GM21447 (cell line): ENCODE measurements at regions not wholly inside any gene's neighbourhood (a gene's known extent, or its start where the extent isn't known, plus 50 kb on each side); places are given as distances from the start of the nearest gene placed in this dataset.

ENCODE experiments used
- ATAC-seq: cut with Tn5 transposase; IDR thresholded peaks from one replicate; pipeline ENCODE4 v1.9.1; 2021; ENCODE audit not compliant: unreplicated experiment

DNA sequence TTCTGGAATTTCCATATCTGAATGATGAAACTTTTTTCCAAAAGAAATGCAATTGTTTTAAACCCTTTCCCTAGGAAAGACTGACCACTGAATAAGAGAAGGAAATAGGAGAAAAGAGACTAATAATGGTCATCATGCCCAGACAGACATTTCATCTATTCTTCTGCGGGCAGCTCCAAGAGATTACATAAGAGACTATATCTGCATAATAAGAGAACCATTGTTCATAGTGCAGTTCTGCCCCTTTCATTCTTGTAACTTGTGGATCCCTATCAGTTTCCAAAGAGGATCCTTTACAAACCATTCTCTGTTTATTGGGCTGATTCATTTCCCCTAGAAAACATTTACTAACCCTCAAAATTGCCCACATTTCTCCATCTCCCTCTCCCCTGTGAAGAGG is 197.8 kb downstream of the FSCB start:
- ATAC-seq = no peak

DNA sequence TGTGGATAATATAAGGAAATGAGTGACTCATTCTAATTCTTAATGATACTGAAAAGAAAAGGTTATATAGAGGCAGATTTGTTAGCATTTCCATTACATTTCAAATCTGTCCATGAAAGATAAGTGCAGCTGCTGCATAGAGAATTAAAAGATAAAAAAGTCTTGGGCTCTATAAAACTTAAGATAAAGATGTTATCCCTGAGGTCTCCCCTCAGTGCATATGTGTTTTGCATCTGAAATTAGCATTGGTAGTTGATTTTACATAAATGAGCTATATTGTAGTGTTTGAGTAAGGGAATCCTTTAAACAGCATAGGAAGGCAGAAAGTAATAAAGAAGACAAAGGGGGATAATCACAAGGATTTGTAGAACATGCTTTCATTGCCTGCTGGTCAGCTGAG is 206.2 kb downstream of the FSCB start:
- no peak for ATAC-seq

DNA sequence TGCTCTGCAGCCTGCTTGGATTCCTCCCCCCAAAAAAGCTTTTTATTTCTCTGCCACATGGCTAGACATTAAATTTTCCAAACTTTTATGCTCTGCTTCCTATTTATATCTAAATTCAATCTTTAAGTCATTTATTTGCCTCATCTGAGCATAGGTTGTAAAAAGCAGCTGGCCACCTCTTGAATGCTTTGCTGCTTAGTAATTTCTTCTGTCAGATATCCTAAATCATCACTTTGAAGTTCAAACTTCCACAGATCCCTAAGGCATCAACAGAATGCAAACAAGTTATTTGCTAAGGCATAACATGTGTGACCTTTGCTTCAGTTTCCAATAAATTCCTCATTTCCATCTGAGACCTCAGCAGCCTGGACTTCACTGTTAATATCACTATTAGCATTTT is 209.6 kb downstream of the FSCB start:
- no peak for ATAC-seq

DNA sequence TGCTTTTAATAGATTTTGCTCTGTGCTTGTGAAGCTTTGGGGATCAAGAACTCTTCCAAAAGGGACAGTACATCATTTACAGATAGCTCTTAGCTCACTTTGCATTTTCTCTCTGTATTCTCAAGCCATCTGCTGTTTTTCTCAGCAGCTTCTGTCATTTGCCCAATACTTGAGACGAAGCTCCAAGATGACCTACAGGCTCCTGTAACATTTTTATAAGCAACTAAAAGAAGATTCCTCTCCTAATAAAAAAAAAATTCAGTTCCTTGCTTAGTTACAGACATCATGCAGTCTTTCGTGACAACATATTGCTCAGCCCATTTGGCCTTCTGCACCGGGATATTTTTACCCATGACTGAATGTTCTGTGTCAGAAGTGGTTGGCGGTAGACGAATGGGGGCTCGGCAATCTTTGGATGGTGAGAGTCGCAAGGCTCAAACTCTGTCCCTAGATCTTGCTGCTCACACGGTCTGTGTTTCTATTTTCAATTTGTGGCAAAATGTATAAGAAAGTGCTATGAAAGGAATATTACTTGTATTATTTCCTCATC is 215.6 kb downstream of the FSCB start:
- no peak for ATAC-seq

DNA sequence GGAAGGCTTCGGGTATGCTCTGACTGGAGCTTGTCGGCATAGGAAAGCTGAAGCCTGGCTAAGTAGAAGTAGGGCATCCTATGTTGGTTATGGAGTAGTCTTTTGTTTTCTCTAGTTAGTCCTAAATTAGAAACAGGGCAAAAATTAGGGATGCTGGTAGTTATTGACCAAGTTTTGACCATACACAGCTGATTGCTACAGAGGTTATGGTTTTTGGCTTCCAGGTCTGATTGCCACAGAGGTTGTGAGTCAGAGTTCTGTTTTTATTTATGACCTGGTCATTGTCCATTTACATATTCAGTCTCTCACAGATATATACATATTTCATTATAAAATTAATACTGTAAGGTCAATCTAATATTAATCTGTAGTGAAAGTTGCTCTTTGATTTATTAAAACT is 219.2 kb downstream of the FSCB start:
- ATAC-seq = no peak

DNA sequence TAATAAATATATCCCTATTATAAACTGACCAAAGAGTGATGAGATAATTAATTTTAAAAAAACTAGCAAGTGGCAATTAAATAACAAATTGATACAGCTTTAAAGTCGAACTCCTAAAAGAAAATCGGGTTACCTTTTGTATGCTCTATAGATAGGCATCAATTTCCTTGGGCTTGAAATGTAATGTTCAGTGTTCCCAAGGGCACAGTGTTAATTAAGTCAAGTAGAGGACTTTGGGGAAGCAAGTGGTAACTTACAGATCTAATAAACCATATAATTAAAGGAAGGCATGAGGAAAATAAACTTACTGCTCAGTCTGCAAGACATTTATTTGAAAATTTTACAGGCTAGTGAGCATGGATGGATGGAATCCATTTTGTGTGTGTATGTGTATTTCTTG is 220.9 kb downstream of the FSCB start:
- ATAC-seq = no peak

DNA sequence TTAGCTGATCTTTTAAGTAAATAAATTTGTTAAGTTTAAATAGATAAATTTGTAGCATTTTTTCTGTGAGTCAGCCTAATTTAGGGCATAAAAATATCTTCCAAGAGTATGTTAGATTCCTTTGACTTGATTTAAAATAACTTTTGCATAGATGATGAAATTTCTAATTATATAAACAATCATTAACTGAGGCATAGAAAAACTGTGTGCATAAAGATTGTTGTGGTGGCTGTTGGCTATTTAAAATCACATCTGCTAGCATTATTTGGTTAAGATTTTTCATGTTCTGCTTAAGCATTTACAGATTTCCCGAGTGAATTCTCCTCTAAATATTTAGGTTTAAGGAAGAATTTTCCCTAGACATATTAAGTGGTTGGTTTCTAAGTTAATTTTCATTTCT is 223.2 kb downstream of the FSCB start:
- no peak for ATAC-seq

DNA sequence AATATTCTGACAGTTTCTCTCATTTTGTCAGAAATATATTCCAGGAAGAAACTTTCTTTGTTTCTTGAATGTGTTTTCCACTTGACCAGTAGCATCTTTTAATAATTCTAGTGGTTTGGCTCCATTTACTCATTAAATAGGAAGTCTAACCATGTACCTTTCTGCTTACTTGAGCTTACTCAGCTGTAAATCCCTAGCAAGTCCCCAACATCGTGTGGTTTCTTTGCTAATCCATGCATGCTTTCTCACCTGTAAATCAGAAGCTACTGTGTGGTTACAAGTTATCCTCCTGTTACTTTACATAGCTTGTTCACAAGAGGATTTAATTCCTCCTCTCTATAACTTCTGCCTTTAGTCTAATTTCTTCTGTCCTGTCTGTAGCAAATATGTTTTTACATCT is 227.7 kb downstream of the FSCB start:
- ATAC-seq = no peak

DNA sequence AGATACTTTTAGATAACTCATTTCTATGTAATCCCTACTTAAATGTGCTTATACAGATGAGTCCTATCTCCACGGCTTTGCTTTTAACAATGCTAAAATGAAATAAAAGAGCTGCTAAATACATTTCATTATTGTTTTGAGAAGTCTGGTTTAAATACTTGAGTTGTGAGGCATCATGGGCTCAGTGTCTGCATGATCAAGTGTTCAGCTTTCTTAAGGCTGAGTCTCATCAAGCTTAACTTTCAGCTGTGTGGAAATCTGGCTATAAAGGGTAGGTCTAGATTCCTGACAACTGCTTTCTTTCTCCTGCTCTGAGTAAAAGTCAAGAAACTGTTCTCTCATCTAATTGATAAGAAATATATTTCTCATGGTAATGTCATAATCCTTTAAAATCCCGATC is 235.4 kb downstream of the FSCB start:
- ATAC-seq = no peak

DNA sequence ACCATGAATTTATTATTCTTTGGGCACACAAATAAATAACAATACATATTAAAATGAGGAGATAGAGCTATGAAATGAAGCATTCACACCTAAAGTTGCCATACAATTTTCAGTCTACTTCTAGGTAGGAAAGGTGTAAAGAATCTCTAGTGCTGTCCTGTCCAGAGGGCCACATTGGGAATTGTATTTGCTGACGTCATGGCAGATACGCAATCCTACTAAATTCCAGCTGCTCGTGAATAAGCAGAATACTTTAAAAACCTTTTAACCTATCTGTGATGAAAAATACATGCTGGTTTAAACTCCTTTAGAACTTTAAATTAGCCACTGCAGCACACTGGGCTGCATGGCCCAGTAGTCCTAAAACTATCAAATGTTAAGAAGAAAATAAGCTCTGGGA is 236.1 kb downstream of the FSCB start:
- ATAC-seq = no peak

DNA sequence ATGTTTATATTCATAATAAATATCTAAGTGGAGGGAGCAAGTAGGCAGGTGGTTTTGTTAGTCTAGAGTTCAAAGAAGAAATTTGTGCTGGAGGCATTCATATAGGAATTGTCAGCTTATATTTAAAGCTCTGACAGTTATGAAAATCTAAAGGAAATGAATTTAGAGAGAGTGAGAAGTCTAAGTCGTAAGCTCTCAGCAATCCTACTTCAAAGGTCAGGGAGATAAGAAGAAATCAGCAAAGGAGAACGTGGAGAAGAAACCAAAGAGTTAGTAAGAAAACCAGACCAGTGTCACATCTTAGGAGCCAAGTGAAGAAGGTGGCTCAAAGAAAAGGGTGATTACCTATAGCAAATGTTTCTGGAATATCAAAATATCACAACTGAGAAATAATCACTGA is 241.8 kb downstream of the FSCB start:
- no peak for ATAC-seq

DNA sequence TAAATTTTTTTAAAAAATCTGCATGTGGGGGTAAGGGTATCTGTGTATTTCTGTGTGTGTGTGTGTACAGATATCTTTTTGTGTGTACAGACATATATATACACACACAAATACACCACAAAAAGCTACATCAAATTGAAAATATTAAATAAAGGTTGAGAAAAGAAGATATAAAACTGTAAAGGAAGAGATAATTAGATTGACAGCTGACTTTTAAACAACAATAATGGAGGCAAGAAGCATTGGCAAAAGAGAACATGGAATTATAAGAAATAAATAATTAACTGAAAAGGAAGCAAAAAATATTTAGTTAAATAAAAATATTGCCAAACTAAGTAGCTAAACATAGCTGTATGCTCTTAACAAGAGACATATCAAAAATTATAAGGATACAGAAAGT is 291.4 kb downstream of the FSCB start:
- ATAC-seq = no peak

DNA sequence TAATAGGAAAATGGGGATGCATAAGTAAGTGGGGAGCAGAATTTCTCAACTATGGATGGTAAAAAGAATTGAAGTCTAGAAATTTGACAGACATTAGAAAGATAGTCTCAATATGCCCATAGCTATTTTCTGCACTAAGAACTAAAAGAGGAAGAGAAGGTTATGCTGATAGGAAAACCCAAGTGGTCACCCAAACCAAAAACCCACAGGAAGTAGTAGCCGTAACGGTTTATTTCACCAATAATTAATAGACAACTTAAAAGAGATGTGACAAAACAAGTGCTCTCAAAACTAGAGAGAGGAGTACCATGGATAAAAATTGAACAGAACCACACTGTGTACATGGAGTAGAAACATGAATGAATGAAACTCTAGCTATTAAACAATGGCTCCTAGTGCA is 295.4 kb downstream of the FSCB start:
- no peak for ATAC-seq

DNA sequence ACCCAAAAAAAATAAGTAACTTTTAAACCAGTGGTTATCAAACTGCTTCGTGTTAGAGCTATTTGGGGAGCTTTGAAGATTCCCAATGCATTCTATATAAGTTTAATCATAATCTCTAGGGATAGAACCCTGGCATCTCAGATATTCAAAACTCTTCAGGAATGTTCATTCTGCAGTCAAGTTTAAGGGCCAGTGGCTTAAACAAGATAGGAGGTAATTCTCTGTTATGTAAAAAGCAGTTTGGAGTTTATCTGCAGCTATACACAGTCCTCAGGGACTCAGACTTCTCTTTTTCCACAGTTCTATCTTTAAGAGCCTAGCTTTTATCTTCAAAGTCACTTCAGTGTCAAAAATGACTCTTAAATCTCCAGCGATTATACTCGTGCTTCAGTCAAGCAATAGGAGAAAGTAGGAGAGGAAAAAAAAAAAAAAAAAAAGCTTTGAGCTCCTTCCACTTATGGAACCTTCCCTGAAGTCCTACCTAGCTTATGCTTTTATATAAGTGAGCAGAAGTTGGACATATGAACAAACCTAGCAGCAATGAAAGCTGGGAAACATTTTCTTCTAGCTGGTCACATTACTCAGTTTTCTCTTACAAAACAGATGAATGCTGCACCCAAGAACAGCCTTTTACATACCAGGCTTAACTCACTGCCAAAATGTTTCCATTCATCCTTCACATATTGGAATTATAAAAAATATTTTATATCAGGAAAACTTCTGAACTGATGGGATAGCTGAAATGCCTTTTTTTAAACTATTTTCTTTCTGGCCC is 302.8 kb downstream of the FSCB start:
- ATAC-seq = no peak

DNA sequence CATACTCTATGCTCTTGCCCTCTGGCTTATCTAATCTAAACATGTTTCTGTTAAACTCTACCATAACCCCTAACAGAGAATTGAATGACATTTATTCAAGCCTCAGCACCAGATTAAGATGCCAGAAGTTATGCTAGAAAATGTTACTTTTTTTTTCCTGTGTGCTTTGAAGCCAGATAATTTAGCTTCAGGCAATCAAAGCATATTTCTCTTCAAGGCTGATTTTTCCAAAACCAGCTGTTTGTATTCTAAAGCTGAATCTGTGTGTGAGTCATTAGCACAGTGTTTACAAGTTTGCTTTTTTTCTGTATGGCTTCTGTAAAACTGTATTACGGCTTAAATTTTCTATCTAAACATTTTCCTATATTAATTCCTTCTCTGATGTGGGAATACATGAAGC is 326.1 kb downstream of the FSCB start:
- no peak for ATAC-seq

DNA sequence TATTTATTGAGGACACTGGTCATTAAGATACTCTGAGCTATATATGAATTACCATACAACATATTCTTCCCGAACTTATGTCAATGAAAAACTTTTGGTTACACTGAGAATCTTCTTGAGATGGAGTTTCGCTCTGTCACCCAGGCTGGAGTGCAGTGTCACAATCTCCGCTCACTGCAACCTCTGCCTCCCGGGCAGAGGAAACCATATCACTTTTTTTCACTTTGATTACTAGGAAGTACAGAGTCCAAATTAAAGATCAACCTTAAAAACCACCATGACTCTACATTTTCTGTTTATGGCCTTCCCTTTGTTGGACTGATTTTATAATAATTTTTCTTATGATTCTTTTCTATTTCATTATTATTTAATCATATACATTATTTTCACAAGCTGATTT is 336.5 kb downstream of the FSCB start:
- ATAC-seq = no peak

DNA sequence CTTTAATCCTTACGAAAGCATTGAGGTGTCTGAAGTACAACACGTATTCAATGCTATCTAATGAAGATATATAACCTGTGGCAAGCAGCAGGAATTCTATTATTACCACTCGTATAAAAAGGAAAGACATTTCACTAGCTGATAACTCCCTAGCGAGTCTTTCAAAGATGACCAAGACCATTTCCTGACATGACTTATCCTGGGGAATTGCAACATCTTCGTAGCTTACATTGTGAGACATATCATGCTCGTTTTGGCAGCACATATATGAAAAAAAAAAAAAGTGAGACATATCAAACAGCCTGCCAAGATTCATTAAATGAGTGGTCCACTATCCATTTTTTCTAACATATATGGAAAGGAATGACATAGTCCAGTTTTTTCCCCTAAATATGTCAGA is 337.0 kb downstream of the FSCB start:
- no peak for ATAC-seq

DNA sequence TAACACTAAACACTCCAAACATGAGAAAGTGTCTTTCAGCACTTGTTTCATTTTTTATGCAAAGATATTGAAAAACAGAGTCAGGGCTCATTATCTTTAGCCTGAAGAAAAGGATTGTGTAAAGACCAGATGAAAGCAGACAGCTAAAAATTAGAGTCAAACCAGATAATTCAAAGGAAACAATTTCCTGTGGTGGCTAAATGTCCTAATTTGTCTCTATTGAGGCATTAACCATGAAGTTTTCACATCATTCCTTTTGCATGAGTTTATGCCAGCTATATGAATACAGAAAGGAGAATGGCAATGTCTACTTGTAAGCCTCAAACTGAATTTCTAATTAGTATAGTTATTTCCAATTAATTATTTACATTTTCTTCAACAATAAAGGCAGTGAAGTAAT is 338.5 kb downstream of the FSCB start:
- ATAC-seq = no peak

DNA sequence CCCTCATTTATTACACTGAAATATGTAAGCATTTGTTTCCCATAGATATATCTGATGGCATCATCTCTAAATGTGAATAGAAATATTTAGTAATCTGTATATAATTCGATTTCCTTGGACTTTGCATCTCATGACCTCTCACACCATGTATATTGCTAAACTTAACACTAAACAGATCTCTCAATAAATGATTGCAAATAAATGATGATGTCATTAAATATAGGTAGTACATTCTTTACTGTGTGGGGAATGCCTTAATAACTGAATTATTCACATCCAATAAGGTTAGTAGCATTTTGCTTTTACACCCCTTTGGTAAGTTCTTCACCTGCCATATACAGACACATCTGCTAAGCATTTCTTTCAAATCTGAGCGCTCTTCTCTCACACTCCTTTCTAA is 340.5 kb downstream of the FSCB start:
- no peak for ATAC-seq

DNA sequence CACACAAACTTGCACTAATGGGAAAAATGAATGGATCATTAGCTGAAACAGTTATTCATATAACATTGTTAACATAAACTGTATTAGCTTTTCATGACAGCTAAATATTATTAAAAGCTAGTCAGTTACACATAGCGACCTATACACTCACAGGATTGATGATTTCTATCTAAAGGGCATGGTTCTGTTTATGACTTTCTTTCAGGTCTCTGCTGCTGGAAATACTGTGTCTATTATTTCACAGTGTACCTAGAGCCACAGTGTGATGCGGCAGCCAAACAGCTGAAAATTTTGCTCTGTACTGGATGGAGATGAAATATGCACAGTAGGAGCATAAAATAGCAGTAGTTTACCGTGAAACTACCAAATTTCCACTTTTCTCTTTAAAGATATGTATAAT is 341.1 kb downstream of the FSCB start:
- no peak for ATAC-seq

DNA sequence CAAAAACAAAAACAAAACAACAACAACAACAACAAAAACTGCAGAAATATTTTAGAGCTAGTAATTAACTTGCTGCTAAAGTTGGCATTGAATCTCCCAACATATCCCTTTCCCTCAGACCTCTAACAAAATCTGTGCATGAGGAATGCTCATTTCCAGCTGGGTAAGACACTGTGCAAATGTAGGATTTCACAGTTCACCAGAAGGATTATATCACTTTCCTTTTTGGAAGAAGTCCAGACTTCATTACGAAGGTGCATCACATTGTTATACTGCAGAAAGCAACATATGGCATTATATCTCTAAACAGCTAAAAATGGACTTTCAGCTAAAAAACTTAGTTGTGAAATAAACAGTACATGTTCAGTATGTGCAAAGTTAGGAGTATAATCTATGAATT is 341.8 kb downstream of the FSCB start:
- no peak for ATAC-seq

DNA sequence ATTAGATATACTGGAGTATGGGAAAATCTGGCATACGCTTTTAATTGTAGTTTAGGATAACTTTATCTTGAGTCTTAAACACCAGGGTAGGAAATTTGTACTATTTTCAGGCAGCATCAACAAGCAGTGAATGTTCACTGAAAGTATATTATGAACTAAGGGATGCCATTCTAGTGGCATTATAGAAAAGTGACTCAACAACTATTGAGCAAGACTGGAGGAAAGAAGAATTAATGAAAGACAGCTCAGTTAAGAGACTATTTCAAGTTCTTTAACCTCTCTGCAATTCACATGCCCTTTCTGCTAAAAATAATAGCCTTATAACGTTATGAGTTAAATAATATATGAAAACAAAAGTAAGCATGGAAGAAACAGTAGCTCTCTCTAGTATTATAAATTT is 343.1 kb downstream of the FSCB start:
- ATAC-seq = no peak

DNA sequence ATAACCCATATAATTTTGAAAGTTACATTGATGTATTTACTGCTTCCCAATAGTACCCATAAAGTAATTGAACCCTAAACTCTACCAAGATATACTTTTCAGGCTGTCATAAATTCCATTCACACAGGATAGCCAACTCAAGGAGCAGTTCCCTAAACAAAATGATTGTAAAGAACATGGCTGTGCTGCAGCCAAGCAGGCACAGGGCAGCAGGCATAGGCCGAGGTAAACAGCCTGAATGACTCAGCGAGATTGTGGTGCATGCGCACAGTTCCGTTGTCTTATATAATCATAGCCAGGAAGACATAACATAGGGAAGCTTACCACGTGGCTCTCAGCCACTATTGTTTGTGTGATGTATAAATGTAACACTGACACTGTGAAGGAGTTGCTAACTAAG is 344.9 kb downstream of the FSCB start:
- no peak for ATAC-seq
